ENCODE measurements at regions not wholly inside any gene's neighbourhood (a gene's known extent, or its start where the extent isn't known, plus 50 kb on each side); places are given as distances from the start of the nearest gene placed in this dataset.

DNA sequence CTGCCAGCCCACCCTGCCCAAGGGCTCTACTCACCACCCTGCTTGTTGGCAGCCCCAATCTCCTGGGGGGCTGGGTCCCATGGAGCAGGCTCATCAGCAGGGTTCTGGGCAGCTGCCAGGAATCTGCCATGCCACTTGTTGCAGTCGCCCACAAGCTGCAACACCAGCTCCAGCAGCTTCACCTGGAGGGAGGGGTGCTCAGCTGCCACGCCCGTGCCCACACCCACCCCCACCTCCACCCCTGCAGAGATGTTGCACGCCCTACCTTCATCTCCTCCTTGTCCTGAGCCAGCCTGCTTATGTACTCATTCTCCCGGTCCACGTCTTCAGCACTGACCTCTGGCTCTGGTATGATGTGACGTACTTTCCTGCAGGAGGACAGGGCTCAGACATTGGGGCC lies 77.9 kb upstream of the C2CD4B start:
- TF ChIP-seq, protein P1, sequence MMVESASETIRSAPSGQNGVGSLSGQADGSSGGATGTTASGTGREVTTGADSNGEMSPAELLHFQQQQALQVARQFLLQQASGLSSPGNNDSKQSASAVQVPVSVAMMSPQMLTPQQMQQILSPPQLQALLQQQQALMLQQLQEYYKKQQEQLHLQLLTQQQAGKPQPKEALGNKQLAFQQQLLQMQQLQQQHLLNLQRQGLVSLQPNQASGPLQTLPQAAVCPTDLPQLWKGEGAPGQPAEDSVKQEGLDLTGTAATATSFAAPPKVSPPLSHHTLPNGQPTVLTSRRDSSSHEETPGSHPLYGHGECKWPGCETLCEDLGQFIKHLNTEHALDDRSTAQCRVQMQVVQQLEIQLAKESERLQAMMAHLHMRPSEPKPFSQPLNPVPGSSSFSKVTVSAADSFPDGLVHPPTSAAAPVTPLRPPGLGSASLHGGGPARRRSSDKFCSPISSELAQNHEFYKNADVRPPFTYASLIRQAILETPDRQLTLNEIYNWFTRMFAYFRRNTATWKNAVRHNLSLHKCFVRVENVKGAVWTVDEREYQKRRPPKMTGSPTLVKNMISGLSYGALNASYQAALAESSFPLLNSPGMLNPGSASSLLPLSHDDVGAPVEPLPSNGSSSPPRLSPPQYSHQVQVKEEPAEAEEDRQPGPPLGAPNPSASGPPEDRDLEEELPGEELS (CRISPR knock-in tag; IDR thresholded peaks at IDR 0.05), result no peak
- TF ChIP-seq, protein P2, sequence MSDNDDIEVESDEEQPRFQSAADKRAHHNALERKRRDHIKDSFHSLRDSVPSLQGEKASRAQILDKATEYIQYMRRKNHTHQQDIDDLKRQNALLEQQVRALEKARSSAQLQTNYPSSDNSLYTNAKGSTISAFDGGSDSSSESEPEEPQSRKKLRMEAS (CRISPR knock-in tag; IDR thresholded peaks at IDR 0.05), result no peak
- TF ChIP-seq, protein P3, sequence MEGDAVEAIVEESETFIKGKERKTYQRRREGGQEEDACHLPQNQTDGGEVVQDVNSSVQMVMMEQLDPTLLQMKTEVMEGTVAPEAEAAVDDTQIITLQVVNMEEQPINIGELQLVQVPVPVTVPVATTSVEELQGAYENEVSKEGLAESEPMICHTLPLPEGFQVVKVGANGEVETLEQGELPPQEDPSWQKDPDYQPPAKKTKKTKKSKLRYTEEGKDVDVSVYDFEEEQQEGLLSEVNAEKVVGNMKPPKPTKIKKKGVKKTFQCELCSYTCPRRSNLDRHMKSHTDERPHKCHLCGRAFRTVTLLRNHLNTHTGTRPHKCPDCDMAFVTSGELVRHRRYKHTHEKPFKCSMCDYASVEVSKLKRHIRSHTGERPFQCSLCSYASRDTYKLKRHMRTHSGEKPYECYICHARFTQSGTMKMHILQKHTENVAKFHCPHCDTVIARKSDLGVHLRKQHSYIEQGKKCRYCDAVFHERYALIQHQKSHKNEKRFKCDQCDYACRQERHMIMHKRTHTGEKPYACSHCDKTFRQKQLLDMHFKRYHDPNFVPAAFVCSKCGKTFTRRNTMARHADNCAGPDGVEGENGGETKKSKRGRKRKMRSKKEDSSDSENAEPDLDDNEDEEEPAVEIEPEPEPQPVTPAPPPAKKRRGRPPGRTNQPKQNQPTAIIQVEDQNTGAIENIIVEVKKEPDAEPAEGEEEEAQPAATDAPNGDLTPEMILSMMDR (IDR thresholded peaks at IDR 0.05), result no peak
- TF ChIP-seq, protein P4, sequence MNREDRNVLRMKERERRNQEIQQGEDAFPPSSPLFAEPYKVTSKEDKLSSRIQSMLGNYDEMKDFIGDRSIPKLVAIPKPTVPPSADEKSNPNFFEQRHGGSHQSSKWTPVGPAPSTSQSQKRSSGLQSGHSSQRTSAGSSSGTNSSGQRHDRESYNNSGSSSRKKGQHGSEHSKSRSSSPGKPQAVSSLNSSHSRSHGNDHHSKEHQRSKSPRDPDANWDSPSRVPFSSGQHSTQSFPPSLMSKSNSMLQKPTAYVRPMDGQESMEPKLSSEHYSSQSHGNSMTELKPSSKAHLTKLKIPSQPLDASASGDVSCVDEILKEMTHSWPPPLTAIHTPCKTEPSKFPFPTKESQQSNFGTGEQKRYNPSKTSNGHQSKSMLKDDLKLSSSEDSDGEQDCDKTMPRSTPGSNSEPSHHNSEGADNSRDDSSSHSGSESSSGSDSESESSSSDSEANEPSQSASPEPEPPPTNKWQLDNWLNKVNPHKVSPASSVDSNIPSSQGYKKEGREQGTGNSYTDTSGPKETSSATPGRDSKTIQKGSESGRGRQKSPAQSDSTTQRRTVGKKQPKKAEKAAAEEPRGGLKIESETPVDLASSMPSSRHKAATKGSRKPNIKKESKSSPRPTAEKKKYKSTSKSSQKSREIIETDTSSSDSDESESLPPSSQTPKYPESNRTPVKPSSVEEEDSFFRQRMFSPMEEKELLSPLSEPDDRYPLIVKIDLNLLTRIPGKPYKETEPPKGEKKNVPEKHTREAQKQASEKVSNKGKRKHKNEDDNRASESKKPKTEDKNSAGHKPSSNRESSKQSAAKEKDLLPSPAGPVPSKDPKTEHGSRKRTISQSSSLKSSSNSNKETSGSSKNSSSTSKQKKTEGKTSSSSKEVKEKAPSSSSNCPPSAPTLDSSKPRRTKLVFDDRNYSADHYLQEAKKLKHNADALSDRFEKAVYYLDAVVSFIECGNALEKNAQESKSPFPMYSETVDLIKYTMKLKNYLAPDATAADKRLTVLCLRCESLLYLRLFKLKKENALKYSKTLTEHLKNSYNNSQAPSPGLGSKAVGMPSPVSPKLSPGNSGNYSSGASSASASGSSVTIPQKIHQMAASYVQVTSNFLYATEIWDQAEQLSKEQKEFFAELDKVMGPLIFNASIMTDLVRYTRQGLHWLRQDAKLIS (CRISPR knock-in tag; IDR thresholded peaks at IDR 0.05; ENCODE audit: borderline replicate concordance), result no peak
- TF ChIP-seq FOXJ3 (CRISPR knock-in tag; IDR thresholded peaks at IDR 0.05; ENCODE audit: borderline replicate concordance) (no peak), NR3C1 (CRISPR knock-in tag; conservative IDR thresholded peaks at IDR 0.05; ENCODE audit: low read depth) (no peak), CREM (CRISPR knock-in tag; IDR thresholded peaks at IDR 0.05) (no peak), NFE2L1 (CRISPR knock-in tag; IDR thresholded peaks at IDR 0.05) (no peak)
